VCaP (cell line): ENCODE measurements at regions not wholly inside any gene's neighbourhood (a gene's known extent, or its start where the extent isn't known, plus 50 kb on each side); places are given as distances from the start of the nearest gene placed in this dataset.

Experiments
- H3K27ac ChIP-seq: fragments of 450-650 bp; 2 replicates; pipeline ENCODE4 v1.5.1; 2017
- TF ChIP-seq, protein P1 (sequence below): fragments of 450-650 bp; conservative IDR thresholded peaks from 2 replicates; pipeline ENCODE4 v1.5.1; 2017; ENCODE audit warnings: mild to moderate bottlenecking, moderate library complexity

DNA sequence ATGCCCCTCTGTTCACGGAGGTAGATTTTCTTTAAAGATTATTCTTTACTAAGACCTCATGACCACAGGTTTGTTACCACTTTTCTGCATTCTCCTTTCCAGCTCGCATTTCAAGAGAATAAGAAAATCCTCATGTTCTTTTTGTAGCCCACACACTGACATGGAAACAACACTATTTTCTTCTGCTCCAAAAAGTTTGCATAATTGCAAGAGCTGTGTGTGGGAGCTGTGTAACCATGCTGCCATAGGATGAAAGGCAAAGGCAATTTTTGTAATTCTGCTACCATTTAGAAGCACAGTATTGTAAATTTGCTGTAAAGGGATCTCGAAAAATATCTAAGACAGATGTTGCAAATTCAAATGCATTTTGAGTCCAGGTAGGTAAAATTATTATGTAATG, 302.4 kb upstream of the EMCN start:
- TF ChIP-seq, protein P1, sequence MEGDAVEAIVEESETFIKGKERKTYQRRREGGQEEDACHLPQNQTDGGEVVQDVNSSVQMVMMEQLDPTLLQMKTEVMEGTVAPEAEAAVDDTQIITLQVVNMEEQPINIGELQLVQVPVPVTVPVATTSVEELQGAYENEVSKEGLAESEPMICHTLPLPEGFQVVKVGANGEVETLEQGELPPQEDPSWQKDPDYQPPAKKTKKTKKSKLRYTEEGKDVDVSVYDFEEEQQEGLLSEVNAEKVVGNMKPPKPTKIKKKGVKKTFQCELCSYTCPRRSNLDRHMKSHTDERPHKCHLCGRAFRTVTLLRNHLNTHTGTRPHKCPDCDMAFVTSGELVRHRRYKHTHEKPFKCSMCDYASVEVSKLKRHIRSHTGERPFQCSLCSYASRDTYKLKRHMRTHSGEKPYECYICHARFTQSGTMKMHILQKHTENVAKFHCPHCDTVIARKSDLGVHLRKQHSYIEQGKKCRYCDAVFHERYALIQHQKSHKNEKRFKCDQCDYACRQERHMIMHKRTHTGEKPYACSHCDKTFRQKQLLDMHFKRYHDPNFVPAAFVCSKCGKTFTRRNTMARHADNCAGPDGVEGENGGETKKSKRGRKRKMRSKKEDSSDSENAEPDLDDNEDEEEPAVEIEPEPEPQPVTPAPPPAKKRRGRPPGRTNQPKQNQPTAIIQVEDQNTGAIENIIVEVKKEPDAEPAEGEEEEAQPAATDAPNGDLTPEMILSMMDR: no peak
- no peak overlapping the region for H3K27ac ChIP-seq

DNA sequence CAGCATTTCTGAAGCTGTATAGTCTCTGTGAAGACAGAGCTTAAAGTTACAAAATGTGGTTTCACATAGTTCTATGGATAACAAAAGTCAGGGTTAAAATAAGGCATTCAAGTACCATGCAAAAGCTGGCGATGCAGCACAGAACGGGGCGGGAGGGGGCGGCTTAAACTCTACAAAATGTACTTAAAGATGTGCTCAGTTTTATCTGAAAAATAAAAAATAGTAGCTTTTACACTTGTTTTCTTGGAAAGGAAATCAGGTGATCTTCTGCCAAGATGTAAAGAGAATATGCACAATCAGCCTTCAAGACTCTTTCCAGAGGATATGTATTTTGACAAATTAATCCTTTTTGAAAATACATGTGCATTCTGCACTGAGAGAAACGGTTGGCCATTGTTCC, 301.7 kb upstream of the EMCN start:
- TF ChIP-seq, protein P1: no peak
- H3K27ac ChIP-seq: no peak overlapping the region

- TF ChIP-seq, protein P1: no peak
- H3K27ac ChIP-seq: no peak overlapping the region
These were observed 298.7 kb upstream of the EMCN start for GRCh38 chr4:100816436-100817045.

- H3K27ac ChIP-seq: no peak overlapping the region
- TF ChIP-seq, protein P1: no peak
These were observed 293.2 kb upstream of the EMCN start for GRCh38 chr4:100811046-100811445.

DNA sequence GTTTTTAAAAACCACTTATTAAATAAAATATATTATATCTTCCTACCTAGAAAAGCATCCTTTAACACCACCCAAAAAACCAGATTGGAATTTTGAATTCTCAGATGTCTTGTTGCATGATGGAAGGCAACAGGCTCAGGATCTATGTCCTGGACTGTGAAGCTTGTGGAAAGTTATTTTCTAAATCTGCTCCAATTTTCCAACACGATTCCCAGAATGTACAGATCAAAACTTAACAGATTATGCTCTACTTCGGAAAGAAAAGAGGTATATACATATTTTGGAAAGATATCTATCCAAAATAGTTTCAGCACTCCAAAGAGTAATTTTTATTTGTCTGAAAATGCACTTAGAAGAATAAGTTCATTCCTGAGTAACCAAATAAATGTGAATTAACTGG, 291.7 kb upstream of the EMCN start:
- no peak overlapping the region for H3K27ac ChIP-seq
- TF ChIP-seq, protein P1: no peak

DNA sequence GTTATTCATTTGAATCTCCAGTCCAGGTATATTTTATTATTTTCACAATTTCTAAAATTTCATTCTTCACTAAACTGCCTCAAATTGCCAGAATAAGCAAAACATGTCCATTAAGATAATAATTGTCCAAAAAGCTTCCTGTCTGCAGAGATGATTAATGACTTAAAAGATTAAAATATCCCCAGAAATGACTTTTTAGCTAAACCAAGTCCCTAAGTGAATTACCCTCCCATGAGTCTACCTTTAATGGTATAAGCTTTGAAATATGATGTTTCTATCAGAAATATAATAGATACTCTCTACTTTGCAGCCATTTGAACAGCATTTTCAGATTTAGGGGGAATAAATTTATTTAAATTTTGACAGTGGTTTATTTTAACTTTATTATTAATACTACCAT, 289.2 kb upstream of the EMCN start:
- TF ChIP-seq, protein P1: no peak
- H3K27ac ChIP-seq: no peak overlapping the region

- H3K27ac ChIP-seq: no peak overlapping the region
- TF ChIP-seq, protein P1: no peak
These were observed 287.7 kb upstream of the EMCN start for GRCh38 chr4:100805538-100805937.
